ENCODE measurements at regions not wholly inside any gene's neighbourhood (a gene's known extent, or its start where the extent isn't known, plus 50 kb on each side); places are given as distances from the start of the nearest gene placed in this dataset.

- Histone ChIP-seq H3K27me3 (no peaks in the 10 kb centered on the region), H3K4me3 (no peak overlapping the region), H3K36me3 (no peaks in the 10 kb centered on the region), H3K27ac (no peak overlapping the region), H3K9me3 (no peaks in the 10 kb centered on the region), H3K4me1 (no peaks in the 10 kb centered on the region)
- no peak for TF ChIP-seq CTCF (IDR thresholded peaks at IDR 0.05 in 4 of 5, conservative IDR thresholded peaks at IDR 0.05 in 1 of 5)
- no peak for TF ChIP-seq POLR2A (IDR thresholded peaks at IDR 0.05)
- intact Hi-C loops (cut with DNase I; ENCODE audit: low total_unique reads) (no loop called here), in situ Hi-C loops (cut with MboI; ENCODE audit: low sequenced_read_pairs in 4 of 4) (no loop called here)
- DNase-seq = no peak
- ATAC-seq = no peak
Measured at GRCh38 chr9:95817205-95817604, 58.3 kb upstream of the ERCC6L2 start.

- intact Hi-C loops (cut with DNase I; ENCODE audit: low total_unique reads) (no loop called here), in situ Hi-C loops (cut with MboI; ENCODE audit: low sequenced_read_pairs in 4 of 4) (no loop called here)
- no peak overlapping the region for H3K4me3 ChIP-seq
- no peak for ATAC-seq
- DNase-seq = no peak
- no peak overlapping the region for H3K27ac ChIP-seq
- H3K36me3 ChIP-seq = no peaks in the 10 kb centered on the region
- no peaks in the 10 kb centered on the region for H3K9me3 ChIP-seq
- TF ChIP-seq CTCF (IDR thresholded peaks at IDR 0.05 in 4 of 5, conservative IDR thresholded peaks at IDR 0.05 in 1 of 5) (no peak), POLR2A (IDR thresholded peaks at IDR 0.05) (no peak)
- no peaks in the 10 kb centered on the region for H3K4me1 ChIP-seq
- H3K27me3 ChIP-seq = no peaks in the 10 kb centered on the region
Measured at GRCh38 chr9:95816716-95817115, 58.8 kb upstream of the ERCC6L2 start.

GRCh38 chr9:95815961-95816360 is 59.5 kb upstream of the ERCC6L2 start:
- in situ Hi-C loops (cut with MboI; ENCODE audit: low sequenced_read_pairs in 4 of 4) = no loop called here
- no peak for DNase-seq

GRCh38 chr9:95815133-95815532 is 60.4 kb upstream of the ERCC6L2 start:
- Histone ChIP-seq H3K36me3 (no peaks in the 10 kb centered on the region), H3K4me1 (no peaks in the 10 kb centered on the region), H3K4me3 (no peak overlapping the region), H3K27ac (no peak overlapping the region), H3K9me3 (no peaks in the 10 kb centered on the region), H3K27me3 (no peaks in the 10 kb centered on the region)
- no peak for TF ChIP-seq POLR2A (IDR thresholded peaks at IDR 0.05)
- no peak for TF ChIP-seq CTCF (IDR thresholded peaks at IDR 0.05 in 4 of 5, conservative IDR thresholded peaks at IDR 0.05 in 1 of 5)
- ATAC-seq (no peak), DNase-seq (no peak)
- in situ Hi-C loops (cut with MboI; ENCODE audit: low sequenced_read_pairs in 4 of 4) (no loop called here), intact Hi-C loops (cut with DNase I; ENCODE audit: low total_unique reads) (no loop called here)

More at GRCh38 chr9:95815961-95816360, 59.5 kb upstream of the ERCC6L2 start:
- Histone ChIP-seq H3K4me1 (no peaks in the 10 kb centered on the region), H3K27me3 (no peaks in the 10 kb centered on the region), H3K4me3 (no peak overlapping the region), H3K27ac (no peak overlapping the region), H3K9me3 (no peaks in the 10 kb centered on the region), H3K36me3 (no peaks in the 10 kb centered on the region)
- intact Hi-C loops (cut with DNase I; ENCODE audit: low total_unique reads) = no loop called here
- ATAC-seq = no peak
- no peak for TF ChIP-seq POLR2A (IDR thresholded peaks at IDR 0.05)
- no peak for TF ChIP-seq CTCF (IDR thresholded peaks at IDR 0.05 in 4 of 5, conservative IDR thresholded peaks at IDR 0.05 in 1 of 5)

- H3K36me3 ChIP-seq = no peaks in the 10 kb centered on the region
- intact Hi-C loops (cut with DNase I; ENCODE audit: low total_unique reads) = no loop called here
- H3K4me1 ChIP-seq = no peaks in the 10 kb centered on the region
- H3K27me3 ChIP-seq = no peaks in the 10 kb centered on the region
- in situ Hi-C loops (cut with MboI; ENCODE audit: low sequenced_read_pairs in 4 of 4) = no loop called here
- H3K27ac ChIP-seq = no peak overlapping the region
- no peak overlapping the region for H3K4me3 ChIP-seq
- no peaks in the 10 kb centered on the region for H3K9me3 ChIP-seq
- ATAC-seq = no peak
- TF ChIP-seq CTCF (IDR thresholded peaks at IDR 0.05 in 4 of 5, conservative IDR thresholded peaks at IDR 0.05 in 1 of 5) = no peak
- TF ChIP-seq POLR2A (IDR thresholded peaks at IDR 0.05) = no peak
- DNase-seq = no peak
Measured at GRCh38 chr9:95813923-95814322, 61.6 kb upstream of the ERCC6L2 start.

Data from gastrocnemius medialis (tissue), 4 donors.